Putamen (tissue), 1 donor: ENCODE measurements at regions not wholly inside any gene's neighbourhood (a gene's known extent, or its start where the extent isn't known, plus 50 kb on each side); places are given as distances from the start of the nearest gene placed in this dataset.

Experiments
- DNase-seq: peaks from one replicate; pipeline ENCODE4 v3.0.0-alpha.2; 2016; ENCODE audit warnings: low spot score

DNA sequence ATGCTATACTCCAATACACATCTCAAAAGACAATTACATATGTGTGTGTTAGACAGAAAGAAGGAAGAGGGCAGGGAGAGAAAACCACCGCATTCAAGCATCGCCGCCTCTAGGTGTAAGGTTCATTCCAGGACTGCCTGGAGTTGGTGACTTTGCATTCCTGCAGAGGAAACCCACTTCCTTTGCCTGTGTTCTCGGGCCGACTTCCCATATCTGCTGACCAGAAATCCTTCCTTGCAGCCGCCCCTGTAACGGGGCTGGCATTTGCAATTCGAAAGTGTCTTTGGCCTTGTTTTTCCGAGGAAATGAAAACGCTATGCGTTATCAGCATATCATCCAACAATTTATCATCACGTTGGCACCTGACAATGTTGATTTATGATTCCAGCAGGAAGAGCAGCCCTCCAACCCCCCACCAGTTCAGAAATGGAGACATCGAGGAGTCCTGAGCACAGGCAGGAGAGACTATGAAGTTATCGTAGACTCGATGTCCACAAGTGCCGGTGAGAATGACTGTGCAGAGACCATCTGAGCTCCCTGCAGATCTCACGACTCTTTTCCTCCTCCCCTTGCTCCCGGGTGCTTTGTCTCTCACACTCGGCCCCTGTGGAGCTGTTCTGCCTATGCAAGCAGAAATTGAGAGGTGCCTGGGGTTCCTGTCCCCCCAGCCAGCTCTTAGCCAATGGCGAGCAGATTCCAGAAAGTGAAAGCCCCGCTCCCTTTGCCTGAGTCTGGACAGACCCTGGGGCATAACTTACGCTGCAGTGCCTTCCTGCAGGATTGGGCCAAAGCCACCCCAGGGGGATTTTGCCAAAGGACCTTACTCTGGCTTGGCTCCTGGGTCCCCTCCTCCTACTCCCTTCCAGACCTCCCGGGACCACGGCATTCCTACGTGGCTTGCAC is 68.9 kb upstream of the FOXK1 start:
- DNase-seq: no peak

GRCh38 chr7:4613846-4614548 is 68.1 kb upstream of the FOXK1 start:
- DNase-seq: no peak

DNA sequence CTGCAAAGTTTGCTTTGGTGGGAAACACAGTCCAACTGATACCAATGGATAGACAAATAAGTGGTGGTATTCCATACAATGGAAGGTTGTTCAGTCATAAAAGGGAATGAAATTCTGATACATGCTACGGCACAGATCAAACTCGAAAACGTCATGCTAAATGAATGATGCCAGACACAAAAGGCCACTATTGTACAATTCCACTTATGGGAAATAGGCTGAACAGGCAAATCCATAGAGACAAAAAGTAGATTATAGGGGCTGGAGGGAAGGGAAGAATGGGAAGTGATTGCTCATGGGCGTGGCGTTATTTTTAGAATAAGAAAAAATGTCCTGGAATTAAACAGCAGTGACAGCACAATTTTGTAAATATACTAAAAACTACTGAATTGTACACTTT is 66.0 kb upstream of the FOXK1 start:
- no peak for DNase-seq

DNA sequence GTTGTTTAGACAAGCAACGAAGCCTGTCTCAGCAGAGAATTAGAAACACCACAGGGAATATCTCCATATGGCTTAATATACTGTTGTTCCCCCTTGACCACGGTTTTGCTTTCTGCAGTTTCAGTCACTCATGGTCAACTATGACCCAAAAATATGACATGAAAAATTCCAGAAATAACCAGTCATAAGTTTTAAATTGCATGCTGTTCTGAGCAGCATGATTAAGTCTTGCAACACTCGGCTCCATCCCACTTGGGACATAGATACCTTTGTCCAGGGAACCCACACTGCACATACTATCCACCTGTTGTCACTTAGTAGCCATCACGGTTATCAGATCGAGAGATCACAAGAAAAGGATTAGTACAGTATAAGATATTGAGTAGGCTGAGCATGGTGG is 60.7 kb upstream of the FOXK1 start:
- DNase-seq: no peak

DNA sequence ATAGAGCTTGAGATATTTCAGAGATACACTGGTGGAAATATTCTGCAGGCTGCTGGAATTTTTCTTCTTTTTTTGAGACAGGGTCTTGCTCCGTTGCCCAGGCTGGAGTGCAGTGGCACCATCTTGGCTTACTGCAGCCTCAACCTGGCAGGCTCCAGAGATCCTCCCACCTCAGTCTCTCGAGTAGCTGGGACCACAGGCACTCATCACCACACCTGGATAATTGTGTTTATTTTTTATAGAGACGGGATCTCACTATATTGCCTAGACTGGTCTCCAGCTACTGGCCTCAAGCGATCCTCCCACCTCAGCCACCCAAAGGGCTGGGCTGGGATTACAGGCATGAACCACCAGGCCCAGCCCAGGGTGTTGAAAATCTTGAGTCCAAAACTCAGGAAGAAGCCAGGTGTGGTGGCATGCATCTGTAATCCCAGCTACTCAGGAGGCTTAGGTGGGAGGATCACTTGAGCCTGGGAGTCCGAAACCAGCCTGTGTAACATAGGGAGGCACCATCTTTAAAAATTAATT is 55.7 kb upstream of the FOXK1 start:
- no peak for DNase-seq

GRCh38 chr7:4629287-4629895 is 52.7 kb upstream of the FOXK1 start:
- DNase-seq: no peak

- peak; percentile 79 for DNase-seq
Observed at GRCh38 chr7:4631380-4632179, 50.5 kb upstream of the FOXK1 start.
